HepG2 (cell line): ENCODE measurements at regions not wholly inside any gene's neighbourhood (a gene's known extent, or its start where the extent isn't known, plus 50 kb on each side); places are given as distances from the start of the nearest gene placed in this dataset.

Source experiments
- BORCS8-MEF2B ChIP-seq: sonication (generic); formaldehyde crosslinking; IDR thresholded peaks from 2 replicates; pipeline ENCODE4 v1.8.0; 2022; ENCODE audit warnings: mild to moderate bottlenecking, missing genetic modification reagents
- MAFK ChIP-seq, 2 experiments: IDR thresholded peaks in 1 of 2; conservative IDR thresholded peaks in 1 of 2; 2 replicates each; pipeline ENCODE4 v1.6.1; 2011; ENCODE audit warnings: improper control_type of control experiment in 2 of 2, low read length in 2 of 2
- NFYB ChIP-seq: sonication (generic); formaldehyde crosslinking; IDR thresholded peaks from 2 replicates; pipeline ENCODE4 v1.4.0; 2020; ENCODE audit warnings: missing genetic modification reagents
- TAF1 ChIP-seq: sonication (generic); formaldehyde crosslinking; IDR thresholded peaks from 2 replicates; pipeline ENCODE4 v1.4.0; 2020; ENCODE audit warnings: missing genetic modification reagents
- THAP11 ChIP-seq: IDR thresholded peaks from 2 replicates; pipeline ENCODE4 v1.6.1; 2016; ENCODE audit warnings: missing biosample characterization, missing genetic modification reagents
- ZBTB2 ChIP-seq: sonication (generic); formaldehyde crosslinking; IDR thresholded peaks from 2 replicates; pipeline ENCODE4 v1.8.0; 2022; ENCODE audit warnings: low read depth, missing genetic modification reagents
- ZNF768 ChIP-seq: sonication (generic); formaldehyde crosslinking; IDR thresholded peaks from 2 replicates; pipeline ENCODE4 v1.4.0; 2020; ENCODE audit warnings: missing genetic modification reagents
- ZNF83 ChIP-seq: sonication (generic); formaldehyde crosslinking; IDR thresholded peaks from 2 replicates; pipeline ENCODE4 v1.4.0; 2020; ENCODE audit warnings: missing genetic modification reagents, mild to moderate bottlenecking, borderline replicate concordance
- TF ChIP-seq, protein P1 (sequence below): IDR thresholded peaks from 2 replicates; pipeline ENCODE4 v1.6.1; 2016
- TF ChIP-seq, protein P2 (sequence below): sonication (generic); formaldehyde crosslinking; IDR thresholded peaks from 2 replicates; pipeline ENCODE4 v1.8.1; 2023; ENCODE audit warnings: missing genetic modification reagents, inconsistent platforms, borderline replicate concordance
- TF ChIP-seq, protein P3 (sequence below): sonication (generic); formaldehyde crosslinking; IDR thresholded peaks from 2 replicates; pipeline ENCODE4 v1.4.0; 2020; ENCODE audit warnings: low read depth, mild to moderate bottlenecking, missing genetic modification reagents
- TF ChIP-seq, protein P4 (sequence below): sonication (generic); formaldehyde crosslinking; IDR thresholded peaks from 2 replicates; pipeline ENCODE4 v1.4.0; 2020; ENCODE audit warnings: missing genetic modification reagents

DNA sequence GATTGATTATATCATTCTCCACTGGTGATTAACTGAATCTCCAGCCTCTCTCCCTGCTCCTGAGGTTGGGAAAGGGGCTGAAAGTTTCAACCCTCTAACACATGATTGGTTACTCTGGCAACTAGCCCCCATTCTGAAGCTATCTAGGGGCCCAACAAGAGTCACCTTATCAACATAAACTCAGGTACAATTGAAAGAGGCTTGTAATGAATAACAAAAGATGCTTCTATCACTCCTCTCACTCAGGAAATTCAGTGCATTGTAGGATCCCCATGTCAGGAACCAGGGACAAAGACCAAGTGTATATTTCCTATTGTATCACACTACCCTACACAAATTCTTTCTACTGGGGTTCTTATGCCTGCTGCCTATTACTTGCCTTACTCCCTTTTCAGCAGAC lies 123.9 kb upstream of the SLC13A1 start:
- TF ChIP-seq MAFK (conservative IDR thresholded peaks at IDR 0.05 in 1 of 2, IDR thresholded peaks at IDR 0.05 in 1 of 2; ENCODE audit: low read length in 2 of 2): no peak
- TF ChIP-seq, protein P1, sequence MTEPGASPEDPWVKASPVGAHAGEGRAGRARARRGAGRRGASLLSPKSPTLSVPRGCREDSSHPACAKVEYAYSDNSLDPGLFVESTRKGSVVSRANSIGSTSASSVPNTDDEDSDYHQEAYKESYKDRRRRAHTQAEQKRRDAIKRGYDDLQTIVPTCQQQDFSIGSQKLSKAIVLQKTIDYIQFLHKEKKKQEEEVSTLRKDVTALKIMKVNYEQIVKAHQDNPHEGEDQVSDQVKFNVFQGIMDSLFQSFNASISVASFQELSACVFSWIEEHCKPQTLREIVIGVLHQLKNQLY (CRISPR knock-in tag): no peak
- no peak for TF ChIP-seq ZNF768
- TF ChIP-seq NFYB (CRISPR knock-in tag): no peak
- TF ChIP-seq, protein P2, sequence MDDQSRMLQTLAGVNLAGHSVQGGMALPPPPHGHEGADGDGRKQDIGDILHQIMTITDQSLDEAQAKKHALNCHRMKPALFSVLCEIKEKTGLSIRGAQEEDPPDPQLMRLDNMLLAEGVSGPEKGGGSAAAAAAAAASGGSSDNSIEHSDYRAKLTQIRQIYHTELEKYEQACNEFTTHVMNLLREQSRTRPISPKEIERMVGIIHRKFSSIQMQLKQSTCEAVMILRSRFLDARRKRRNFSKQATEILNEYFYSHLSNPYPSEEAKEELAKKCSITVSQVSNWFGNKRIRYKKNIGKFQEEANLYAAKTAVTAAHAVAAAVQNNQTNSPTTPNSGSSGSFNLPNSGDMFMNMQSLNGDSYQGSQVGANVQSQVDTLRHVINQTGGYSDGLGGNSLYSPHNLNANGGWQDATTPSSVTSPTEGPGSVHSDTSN: no peak
- TF ChIP-seq THAP11 (CRISPR knock-in tag): no peak
- TF ChIP-seq BORCS8-MEF2B: no peak
- no peak for TF ChIP-seq ZNF83 (CRISPR knock-in tag)
- TF ChIP-seq, protein P3, sequence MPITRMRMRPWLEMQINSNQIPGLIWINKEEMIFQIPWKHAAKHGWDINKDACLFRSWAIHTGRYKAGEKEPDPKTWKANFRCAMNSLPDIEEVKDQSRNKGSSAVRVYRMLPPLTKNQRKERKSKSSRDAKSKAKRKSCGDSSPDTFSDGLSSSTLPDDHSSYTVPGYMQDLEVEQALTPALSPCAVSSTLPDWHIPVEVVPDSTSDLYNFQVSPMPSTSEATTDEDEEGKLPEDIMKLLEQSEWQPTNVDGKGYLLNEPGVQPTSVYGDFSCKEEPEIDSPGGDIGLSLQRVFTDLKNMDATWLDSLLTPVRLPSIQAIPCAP (CRISPR knock-in tag): no peak
- no peak for TF ChIP-seq ZBTB2 (CRISPR knock-in tag)
- TF ChIP-seq TAF1: no peak
- TF ChIP-seq, protein P4, sequence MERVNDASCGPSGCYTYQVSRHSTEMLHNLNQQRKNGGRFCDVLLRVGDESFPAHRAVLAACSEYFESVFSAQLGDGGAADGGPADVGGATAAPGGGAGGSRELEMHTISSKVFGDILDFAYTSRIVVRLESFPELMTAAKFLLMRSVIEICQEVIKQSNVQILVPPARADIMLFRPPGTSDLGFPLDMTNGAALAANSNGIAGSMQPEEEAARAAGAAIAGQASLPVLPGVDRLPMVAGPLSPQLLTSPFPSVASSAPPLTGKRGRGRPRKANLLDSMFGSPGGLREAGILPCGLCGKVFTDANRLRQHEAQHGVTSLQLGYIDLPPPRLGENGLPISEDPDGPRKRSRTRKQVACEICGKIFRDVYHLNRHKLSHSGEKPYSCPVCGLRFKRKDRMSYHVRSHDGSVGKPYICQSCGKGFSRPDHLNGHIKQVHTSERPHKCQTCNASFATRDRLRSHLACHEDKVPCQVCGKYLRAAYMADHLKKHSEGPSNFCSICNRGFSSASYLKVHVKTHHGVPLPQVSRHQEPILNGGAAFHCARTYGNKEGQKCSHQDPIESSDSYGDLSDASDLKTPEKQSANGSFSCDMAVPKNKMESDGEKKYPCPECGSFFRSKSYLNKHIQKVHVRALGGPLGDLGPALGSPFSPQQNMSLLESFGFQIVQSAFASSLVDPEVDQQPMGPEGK (CRISPR knock-in tag): no peak
